ENCODE measurements at regions not wholly inside any gene's neighbourhood (a gene's known extent, or its start where the extent isn't known, plus 50 kb on each side); places are given as distances from the start of the nearest gene placed in this dataset.
"Not testable (repeated sequence)": the region's sequence is repeated elsewhere in the genome, so short reads cannot be mapped to it uniquely, and the experiment has no call there.

GRCh38 chrX:40247848-40248622 is 150.3 kb upstream of the BCOR start:
- no peaks in the 10 kb centered on the region for H3K9me3 ChIP-seq (ENCODE audit: control insufficient read depth, low read length)
- no peak overlapping the region for H3K27ac ChIP-seq (ENCODE audit: low read depth, low read length, severe bottlenecking)
- H3K4me3 ChIP-seq (ENCODE audit: extremely low read depth, insufficient read depth, low read length, poor library complexity, severe bottlenecking) = no peak overlapping the region
- 92 to 98% methylated on average over 4 to 5 of the region's 13 CpGs for WGBS, 2 experiments (ENCODE audit: insufficient coverage in 2 of 2)
- no peaks in the 10 kb centered on the region for H3K4me1 ChIP-seq (ENCODE audit: control insufficient read depth, insufficient read depth, low read length, poor library complexity, severe bottlenecking)
- H3K36me3 ChIP-seq (ENCODE audit: control insufficient read depth, insufficient read depth, low read length) = no peaks in the 10 kb centered on the region

DNA sequence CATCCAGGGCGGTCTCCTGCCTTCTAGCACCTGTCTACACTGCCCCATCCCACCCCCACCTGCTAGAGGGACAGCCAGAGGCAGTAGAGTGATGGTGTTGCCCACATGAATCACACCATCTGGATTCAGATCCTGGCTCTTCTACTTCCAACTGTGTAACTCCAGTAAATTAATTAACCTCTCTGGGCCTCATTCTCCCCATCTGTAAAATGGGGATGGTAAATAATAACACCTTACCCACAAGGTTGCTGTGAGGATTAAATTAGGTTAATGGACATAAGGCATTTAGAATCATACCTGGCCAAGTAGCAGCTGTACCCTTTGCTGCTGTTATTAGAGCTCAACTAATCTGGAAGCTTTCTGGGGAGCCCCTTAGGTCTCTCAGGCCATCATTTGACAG is 149.6 kb upstream of the BCOR start:
- no CpG with 5 or more reads among the region's 1 CpG for WGBS, 2 experiments (ENCODE audit: insufficient coverage in 2 of 2)
- no peaks in the 10 kb centered on the region for H3K36me3 ChIP-seq (ENCODE audit: control insufficient read depth, insufficient read depth, low read length)
- H3K9me3 ChIP-seq (ENCODE audit: control insufficient read depth, low read length) = no peaks in the 10 kb centered on the region
- no peak overlapping the region for H3K4me3 ChIP-seq (ENCODE audit: extremely low read depth, insufficient read depth, low read length, poor library complexity, severe bottlenecking)
- H3K27ac ChIP-seq (ENCODE audit: low read depth, low read length, severe bottlenecking) = no peak overlapping the region
- H3K4me1 ChIP-seq (ENCODE audit: control insufficient read depth, insufficient read depth, low read length, poor library complexity, severe bottlenecking) = no peaks in the 10 kb centered on the region

- no peak overlapping the region for H3K4me3 ChIP-seq (ENCODE audit: extremely low read depth, insufficient read depth, low read length, poor library complexity, severe bottlenecking)
- H3K36me3 ChIP-seq (ENCODE audit: control insufficient read depth, insufficient read depth, low read length) = no peaks in the 10 kb centered on the region
- no peaks in the 10 kb centered on the region for H3K9me3 ChIP-seq (ENCODE audit: control insufficient read depth, low read length)
- no peak overlapping the region for H3K27ac ChIP-seq (ENCODE audit: low read depth, low read length, severe bottlenecking)
- H3K4me1 ChIP-seq (ENCODE audit: control insufficient read depth, insufficient read depth, low read length, poor library complexity, severe bottlenecking) = no peaks in the 10 kb centered on the region
- WGBS, 2 experiments (ENCODE audit: insufficient coverage in 2 of 2) = 76 to 89% methylated on average over 5 to 8 of the region's 12 CpGs
Measured at GRCh38 chrX:40245488-40246071, 147.8 kb upstream of the BCOR start.

GRCh38 chrX:40244980-40245379 is 147.2 kb upstream of the BCOR start:
- Histone ChIP-seq H3K4me1 (ENCODE audit: control insufficient read depth, insufficient read depth, low read length, poor library complexity, severe bottlenecking) (no peaks in the 10 kb centered on the region), H3K4me3 (ENCODE audit: extremely low read depth, insufficient read depth, low read length, poor library complexity, severe bottlenecking) (no peak overlapping the region), H3K36me3 (ENCODE audit: control insufficient read depth, insufficient read depth, low read length) (no peaks in the 10 kb centered on the region), H3K9me3 (ENCODE audit: control insufficient read depth, low read length) (no peaks in the 10 kb centered on the region), H3K27ac (ENCODE audit: low read depth, low read length, severe bottlenecking) (no peak overlapping the region)
- 71 to 88% methylated on average over 3 to 5 of the region's 11 CpGs for WGBS, 2 experiments (ENCODE audit: insufficient coverage in 2 of 2)

GRCh38 chrX:40243755-40244515 is 146.2 kb upstream of the BCOR start:
- no peaks in the 10 kb centered on the region for H3K9me3 ChIP-seq (ENCODE audit: control insufficient read depth, low read length)
- 50% methylated on average over 1 of the region's 15 CpGs; no CpG with 5 or more reads in 1 of the 2 experiments for WGBS, 2 experiments (ENCODE audit: insufficient coverage in 2 of 2)
- H3K4me3 ChIP-seq (ENCODE audit: extremely low read depth, insufficient read depth, low read length, poor library complexity, severe bottlenecking) = no peak overlapping the region
- H3K36me3 ChIP-seq (ENCODE audit: control insufficient read depth, insufficient read depth, low read length) = no peaks in the 10 kb centered on the region
- peak overlapping the region; percentile 41 for H3K27ac ChIP-seq (ENCODE audit: low read depth, low read length, severe bottlenecking)
- no peaks in the 10 kb centered on the region for H3K4me1 ChIP-seq (ENCODE audit: control insufficient read depth, insufficient read depth, low read length, poor library complexity, severe bottlenecking)

DNA sequence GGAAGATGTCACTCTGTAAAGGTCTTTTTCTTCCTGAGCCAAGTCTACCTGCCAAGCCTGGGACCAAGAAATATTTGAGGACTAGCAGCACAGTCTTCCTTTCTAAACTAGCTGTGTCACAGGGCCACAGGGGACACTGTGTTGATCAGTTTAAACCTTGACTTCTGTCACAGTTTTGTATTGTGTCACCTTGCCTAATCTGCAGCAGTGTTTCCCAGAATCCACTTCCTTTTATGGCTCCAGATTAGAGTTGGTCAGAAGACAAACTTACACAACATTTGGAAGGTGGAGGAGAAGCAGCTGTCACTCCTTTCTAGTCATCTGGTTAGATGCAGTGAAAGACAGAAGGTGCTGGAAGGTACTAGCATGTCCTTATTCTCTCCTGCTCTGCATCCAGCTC is 143.1 kb upstream of the BCOR start:
- H3K27ac ChIP-seq (ENCODE audit: low read depth, low read length, severe bottlenecking) = no peak overlapping the region
- H3K4me3 ChIP-seq (ENCODE audit: extremely low read depth, insufficient read depth, low read length, poor library complexity, severe bottlenecking) = no peak overlapping the region
- no peaks in the 10 kb centered on the region for H3K36me3 ChIP-seq (ENCODE audit: control insufficient read depth, insufficient read depth, low read length)

DNA sequence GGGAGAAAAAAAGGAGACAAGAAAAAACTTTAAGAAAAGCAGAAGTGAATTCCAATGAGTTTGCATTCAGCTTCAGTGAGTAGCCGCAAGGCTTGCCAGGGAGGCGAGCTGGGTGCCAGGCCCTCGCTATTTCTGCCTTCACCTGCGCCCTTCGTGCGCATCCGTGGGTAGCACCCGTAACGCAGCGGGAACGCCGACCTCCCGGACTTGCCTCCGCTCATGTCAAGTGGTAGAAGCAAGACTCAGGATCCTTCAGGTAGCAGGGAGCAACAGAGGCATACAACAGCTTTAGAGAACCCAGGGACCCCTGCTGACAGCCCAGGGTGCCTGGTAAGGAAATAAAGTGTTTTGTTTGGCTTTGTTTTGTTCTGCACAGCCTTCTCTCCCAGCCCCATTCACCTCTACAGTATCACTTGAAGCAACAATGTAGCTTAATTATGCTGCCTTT is 140.0 kb upstream of the BCOR start:
- 55% methylated on average over 14 of the region's 14 CpGs; no CpG with 5 or more reads in 1 of the 2 experiments for WGBS, 2 experiments (ENCODE audit: insufficient coverage in 2 of 2)
- H3K27ac ChIP-seq (ENCODE audit: low read depth, low read length, severe bottlenecking) = no peak overlapping the region
- no peaks in the 10 kb centered on the region for H3K36me3 ChIP-seq (ENCODE audit: control insufficient read depth, insufficient read depth, low read length)
- H3K9me3 ChIP-seq (ENCODE audit: control insufficient read depth, low read length) = no peaks in the 10 kb centered on the region
- H3K4me3 ChIP-seq (ENCODE audit: extremely low read depth, insufficient read depth, low read length, poor library complexity, severe bottlenecking) = no peak overlapping the region
- H3K4me1 ChIP-seq (ENCODE audit: control insufficient read depth, insufficient read depth, low read length, poor library complexity, severe bottlenecking) = no peaks in the 10 kb centered on the region

More for the DNA sequence above, 143.1 kb upstream of the BCOR start:
- H3K4me1 ChIP-seq (ENCODE audit: control insufficient read depth, insufficient read depth, low read length, poor library complexity, severe bottlenecking) = no peaks in the 10 kb centered on the region
- no peaks in the 10 kb centered on the region for H3K9me3 ChIP-seq (ENCODE audit: control insufficient read depth, low read length)

DNA sequence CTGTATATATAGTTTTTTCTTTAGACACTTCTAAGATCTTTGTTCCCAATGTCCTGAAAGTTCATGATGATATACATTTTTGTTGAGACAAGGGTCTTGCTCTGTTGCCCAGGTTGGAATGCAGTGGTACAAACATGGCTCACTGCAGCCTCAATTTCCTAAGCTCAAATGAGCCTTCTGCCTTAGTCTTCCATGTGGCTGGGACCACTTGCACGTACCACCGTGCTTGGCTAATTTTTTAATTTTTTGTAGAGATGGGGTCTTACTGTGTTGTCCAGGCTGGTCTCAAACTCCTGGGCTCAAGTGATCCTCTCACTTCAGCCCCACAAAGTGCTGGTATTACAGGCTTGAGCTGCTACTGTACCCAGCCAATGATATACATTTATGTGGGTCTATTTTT is 132.9 kb upstream of the BCOR start:
- no CpG with 5 or more reads among the region's 2 CpGs for WGBS, 2 experiments (ENCODE audit: insufficient coverage in 2 of 2)
- Histone ChIP-seq H3K9me3 (ENCODE audit: control insufficient read depth, low read length) (no peaks in the 10 kb centered on the region), H3K27ac (ENCODE audit: low read depth, low read length, severe bottlenecking) (no peak overlapping the region), H3K4me1 (ENCODE audit: control insufficient read depth, insufficient read depth, low read length, poor library complexity, severe bottlenecking) (no peaks in the 10 kb centered on the region), H3K4me3 (ENCODE audit: extremely low read depth, insufficient read depth, low read length, poor library complexity, severe bottlenecking) (no peak overlapping the region), H3K36me3 (ENCODE audit: control insufficient read depth, insufficient read depth, low read length) (no peaks in the 10 kb centered on the region)

DNA sequence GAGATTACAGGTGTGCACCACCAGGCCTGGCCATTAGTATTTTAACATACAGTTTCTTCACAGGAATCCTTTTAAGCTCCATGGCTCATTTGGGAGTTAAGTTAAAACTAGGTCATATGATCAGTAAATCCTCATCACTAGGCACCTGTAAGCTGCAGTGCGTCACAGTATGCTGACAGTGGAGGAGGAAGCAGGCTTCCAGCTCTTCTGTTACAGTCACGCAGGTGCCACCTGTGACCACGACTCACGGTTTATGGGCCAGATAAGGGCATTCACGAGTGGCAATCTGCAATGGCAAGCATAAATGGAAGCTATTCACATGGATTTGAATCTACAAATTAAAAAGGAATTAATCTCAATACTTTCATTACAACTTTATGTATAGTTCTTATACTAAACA is 129.4 kb upstream of the BCOR start:
- Histone ChIP-seq H3K27ac (ENCODE audit: low read depth, low read length, severe bottlenecking) (no peak overlapping the region), H3K4me3 (ENCODE audit: extremely low read depth, insufficient read depth, low read length, poor library complexity, severe bottlenecking) (no peak overlapping the region), H3K4me1 (ENCODE audit: control insufficient read depth, insufficient read depth, low read length, poor library complexity, severe bottlenecking) (no peaks in the 10 kb centered on the region), H3K9me3 (ENCODE audit: control insufficient read depth, low read length) (no peaks in the 10 kb centered on the region), H3K36me3 (ENCODE audit: control insufficient read depth, insufficient read depth, low read length) (no peaks in the 10 kb centered on the region)
- WGBS, 2 experiments (ENCODE audit: insufficient coverage in 2 of 2) = 100% methylated on average over 1 of the region's 5 CpGs; no CpG with 5 or more reads in 1 of the 2 experiments

DNA sequence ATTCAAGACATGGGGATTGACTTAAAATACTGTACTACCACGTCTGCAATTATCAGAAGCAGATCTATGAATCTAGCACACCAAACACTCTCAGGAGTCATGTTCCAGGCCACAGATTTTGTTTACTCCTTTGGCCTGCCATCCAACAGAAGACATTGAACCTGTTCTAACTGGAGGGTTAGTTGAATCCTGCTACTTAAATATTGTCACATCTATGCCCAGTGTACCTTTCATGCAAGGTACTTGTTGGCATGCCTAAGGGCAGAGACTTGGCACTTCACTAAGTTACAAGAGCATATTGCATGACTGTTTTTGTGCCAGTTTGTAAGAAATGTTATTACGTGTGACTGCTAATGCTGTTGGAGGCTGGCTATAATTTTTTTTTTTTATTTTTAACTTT is 126.9 kb upstream of the BCOR start:
- Histone ChIP-seq H3K4me1 (ENCODE audit: control insufficient read depth, insufficient read depth, low read length, poor library complexity, severe bottlenecking) (no peaks in the 10 kb centered on the region), H3K9me3 (ENCODE audit: control insufficient read depth, low read length) (no peaks in the 10 kb centered on the region), H3K4me3 (ENCODE audit: extremely low read depth, insufficient read depth, low read length, poor library complexity, severe bottlenecking) (no peak overlapping the region), H3K36me3 (ENCODE audit: control insufficient read depth, insufficient read depth, low read length) (no peaks in the 10 kb centered on the region), H3K27ac (ENCODE audit: low read depth, low read length, severe bottlenecking) (no peak overlapping the region)
- WGBS, 2 experiments (ENCODE audit: insufficient coverage in 2 of 2) = no CpG with 5 or more reads among the region's 2 CpGs

- H3K27ac ChIP-seq (ENCODE audit: low read depth, low read length, severe bottlenecking); H3K9me3 ChIP-seq (ENCODE audit: control insufficient read depth, low read length); H3K36me3 ChIP-seq (ENCODE audit: control insufficient read depth, insufficient read depth, low read length); H3K4me3 ChIP-seq (ENCODE audit: extremely low read depth, insufficient read depth, low read length, poor library complexity, severe bottlenecking); H3K4me1 ChIP-seq (ENCODE audit: control insufficient read depth, insufficient read depth, low read length, poor library complexity, severe bottlenecking): not testable (repeated sequence)
Measured at GRCh38 chrX:40222612-40223011, 124.9 kb upstream of the BCOR start.
